Islet of Langerhans (tissue), 1 donor: ENCODE measurements at regions not wholly inside any gene's neighbourhood (a gene's known extent, or its start where the extent isn't known, plus 50 kb on each side); places are given as distances from the start of the nearest gene placed in this dataset.

Experiments used
- FAIRE-seq: peaks from one replicate; lab custom pipeline; 2011; peaks lifted over from hg19 to GRCh38; lab: Jason Lieb, UNC

DNA sequence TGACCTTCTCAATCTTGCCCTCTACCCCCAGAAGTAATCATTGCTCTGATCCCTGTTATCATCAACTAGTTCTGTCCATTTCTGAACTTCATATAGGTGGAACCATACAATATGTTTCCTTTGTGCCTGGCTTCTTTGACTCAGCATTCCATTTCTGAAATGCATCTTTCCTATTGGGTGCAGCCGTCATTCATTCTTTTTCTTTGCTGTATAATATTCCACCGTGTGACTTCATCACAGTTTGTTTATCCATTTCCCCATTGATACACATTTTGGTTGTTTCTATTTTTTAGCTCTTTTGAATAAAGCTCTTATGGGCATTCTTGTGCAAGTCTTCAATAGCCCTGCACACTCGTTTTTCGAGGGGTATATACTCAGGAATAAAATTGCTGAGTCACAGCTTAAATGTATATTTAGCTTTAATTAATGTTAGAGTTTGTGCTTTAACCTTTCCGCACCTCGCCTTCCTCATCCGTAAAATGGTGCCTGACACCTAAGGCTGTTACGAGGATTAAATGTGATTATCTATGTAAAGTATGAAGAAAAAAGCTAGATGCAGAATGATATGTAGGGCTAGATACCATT, 491.6 kb downstream of the MIAT start:
- no peak for FAIRE-seq

- FAIRE-seq, result no peak
Observed at GRCh38 chr22:27149921-27150543, 492.6 kb downstream of the MIAT start.

DNA sequence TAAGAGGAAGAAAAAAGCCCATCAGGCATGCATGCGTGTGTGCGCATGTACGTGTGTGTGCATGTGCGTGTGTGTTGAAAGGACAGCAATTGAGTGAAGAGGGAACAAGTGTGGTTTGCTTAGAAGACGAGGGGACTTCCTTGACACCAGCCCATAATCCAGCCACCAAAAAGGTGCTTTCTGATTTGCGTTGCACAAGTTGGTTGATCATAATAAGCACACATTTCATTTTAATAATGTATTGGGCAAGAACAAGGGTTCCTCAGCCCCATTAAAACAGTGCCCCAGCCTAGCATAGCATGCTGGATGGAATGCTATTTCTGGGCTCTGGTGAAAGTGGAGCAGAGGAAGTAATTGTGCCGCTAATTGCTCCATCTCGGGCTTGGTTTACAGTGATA, 493.2 kb downstream of the MIAT start:
- no peak for FAIRE-seq

GRCh38 chr22:27151407-27151806, 494.0 kb downstream of the MIAT start:
- no peak for FAIRE-seq

DNA sequence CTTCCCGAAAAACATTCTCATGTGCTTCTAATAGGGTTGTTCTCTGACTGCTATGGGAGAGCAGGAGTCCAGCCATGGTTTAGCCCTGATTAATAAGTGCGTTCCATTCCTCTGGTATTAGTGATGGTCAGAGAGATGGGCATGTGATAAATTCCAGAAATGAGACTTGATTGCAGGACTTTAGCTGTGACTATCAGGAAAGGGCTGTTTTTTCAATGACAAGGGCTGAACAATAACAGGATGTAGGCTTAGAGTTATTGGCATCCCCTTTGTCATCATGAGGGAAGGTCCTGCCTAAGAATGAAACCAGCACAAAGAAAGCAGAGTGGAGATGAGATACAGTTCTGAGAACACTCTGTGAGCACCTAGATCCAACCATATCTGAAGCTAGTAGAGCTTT, 494.6 kb downstream of the MIAT start:
- no peak for FAIRE-seq

GRCh38 chr22:27152883-27153282, 495.5 kb downstream of the MIAT start:
- no peak for FAIRE-seq

DNA sequence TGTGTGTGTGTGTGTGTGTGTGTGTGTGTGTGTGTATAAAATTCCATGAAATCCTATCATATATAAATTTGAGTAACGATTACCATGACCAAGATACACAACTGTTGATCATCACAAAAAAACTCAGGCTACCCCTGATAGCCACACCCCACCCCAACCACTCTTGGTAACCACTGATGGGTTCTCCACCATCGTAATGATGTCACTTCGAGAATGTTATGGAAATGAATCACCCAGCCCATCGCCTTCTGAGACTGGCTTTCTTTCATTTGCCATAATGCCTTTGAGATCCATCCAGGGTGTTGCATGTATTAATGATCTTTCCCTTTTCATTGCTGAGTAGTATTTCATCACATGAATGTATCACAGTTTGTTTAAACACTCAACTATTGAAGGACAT, 496.0 kb downstream of the MIAT start:
- no peak for FAIRE-seq

- FAIRE-seq, result no peak
Observed at GRCh38 chr22:27154717-27155116, 497.3 kb downstream of the MIAT start.

DNA sequence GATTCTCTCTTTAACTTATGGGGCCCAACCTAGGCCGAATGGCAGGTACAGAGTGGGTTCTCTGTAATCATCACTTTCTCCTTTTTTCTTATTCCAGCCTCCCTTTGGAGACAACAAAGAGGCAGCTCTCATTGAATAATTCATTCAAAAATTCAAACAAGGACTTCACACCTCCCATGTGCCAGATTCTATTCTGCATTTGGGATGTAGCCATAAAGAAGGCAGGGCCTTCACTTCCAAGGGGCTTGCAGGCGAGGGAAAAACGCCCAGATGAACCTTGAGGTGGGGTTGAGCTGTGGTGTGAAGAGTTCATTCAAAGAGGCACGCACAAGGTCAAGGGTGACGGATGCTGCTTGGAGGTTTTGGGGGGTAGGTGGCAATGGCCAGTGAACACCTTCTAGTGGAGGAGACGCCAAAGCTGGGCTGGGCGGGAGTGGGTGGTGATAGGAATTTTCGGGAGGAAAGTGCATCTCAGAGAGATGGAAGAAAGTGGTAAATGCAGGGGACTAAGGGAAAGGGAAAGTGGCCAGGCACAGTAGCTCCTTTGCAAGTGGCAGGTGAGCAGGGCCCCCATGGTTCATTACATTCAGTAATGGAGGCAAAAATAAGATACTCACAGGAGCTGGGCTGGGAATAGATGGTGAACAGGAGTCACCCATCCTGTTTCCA, 499.6 kb downstream of the MIAT start:
- no peak for FAIRE-seq

DNA sequence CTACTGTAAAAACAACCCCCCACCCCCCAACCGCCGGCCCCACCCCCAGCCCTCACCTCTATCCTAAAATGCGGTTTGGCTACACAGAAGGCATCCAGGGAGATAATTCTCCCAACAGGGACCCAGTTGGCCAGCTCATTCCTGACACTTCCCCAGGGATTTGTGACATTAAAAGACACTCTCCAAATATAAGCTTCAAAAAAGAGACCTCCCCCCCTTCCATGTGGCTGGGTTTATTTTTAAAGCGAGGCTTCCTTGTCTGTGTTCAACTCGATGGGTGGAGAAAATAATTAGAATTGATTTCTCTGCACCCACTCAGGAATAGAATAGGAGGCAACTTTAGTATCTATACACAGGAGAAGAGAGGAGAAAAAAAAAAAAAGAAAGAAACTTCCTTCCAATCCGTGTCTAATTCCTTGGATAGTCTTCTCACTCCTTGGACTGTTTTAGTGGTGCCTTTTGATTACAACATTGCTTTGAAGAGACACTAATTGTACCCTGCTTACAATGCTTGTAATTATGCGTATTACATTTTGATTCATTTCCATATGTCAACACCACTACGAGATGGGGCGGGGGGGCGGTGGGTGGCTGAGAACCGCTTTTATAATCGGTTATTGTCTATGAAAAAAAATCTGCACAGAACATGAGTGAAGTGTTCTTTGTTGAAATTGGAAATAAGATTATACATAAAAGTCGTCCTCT, 500.4 kb downstream of the MIAT start:
- no peak for FAIRE-seq

DNA sequence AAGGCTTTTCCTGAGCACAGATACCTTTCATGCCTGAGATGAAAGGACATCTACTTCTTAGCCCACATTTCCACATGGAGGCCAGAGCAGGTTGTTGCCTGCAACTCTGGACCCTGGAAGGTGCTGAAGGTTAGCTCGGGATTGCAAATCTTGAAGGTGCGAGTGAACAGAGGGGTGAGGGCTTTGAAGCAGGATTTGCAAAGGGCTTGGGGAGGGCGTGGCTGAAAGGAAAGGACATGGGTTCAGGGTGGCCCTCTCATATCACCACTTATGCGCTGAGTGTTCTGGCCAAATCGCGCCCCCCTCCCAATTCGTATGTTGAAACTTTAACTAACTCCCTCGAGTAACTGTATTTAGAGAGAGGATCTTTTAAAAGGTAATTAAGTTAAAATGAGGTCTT, 501.6 kb downstream of the MIAT start:
- FAIRE-seq, result no peak

DNA sequence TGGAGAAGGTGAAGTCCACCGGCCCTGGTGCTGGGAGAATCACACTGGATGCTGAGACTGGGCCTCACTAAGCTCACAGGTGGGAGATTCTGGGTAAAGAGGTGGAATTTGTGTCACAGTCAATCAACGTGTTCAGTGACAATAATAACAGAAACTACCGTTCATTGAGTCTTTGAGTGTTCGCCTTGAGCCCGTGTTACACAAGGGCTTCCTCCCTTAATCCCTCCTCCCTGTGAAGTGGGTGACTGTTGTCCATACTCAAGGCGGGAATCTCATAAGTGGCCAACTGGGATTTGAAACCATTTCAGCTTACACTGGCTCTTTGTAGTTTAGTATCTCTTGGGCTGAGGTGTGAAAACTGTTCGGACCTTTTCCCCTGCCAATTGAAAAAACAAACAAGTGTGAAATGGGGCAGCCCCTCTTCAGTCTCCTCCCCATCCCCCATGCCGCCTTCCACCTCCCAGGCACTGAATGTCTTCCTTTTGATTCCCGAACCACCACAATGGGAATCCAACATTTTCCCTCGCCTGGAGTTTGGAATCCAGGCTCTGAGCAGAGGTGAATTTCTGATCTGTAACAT, 502.4 kb downstream of the MIAT start:
- no peak for FAIRE-seq

GRCh38 chr22:27163162-27164137, 506.1 kb downstream of the MIAT start:
- no peak for FAIRE-seq

DNA sequence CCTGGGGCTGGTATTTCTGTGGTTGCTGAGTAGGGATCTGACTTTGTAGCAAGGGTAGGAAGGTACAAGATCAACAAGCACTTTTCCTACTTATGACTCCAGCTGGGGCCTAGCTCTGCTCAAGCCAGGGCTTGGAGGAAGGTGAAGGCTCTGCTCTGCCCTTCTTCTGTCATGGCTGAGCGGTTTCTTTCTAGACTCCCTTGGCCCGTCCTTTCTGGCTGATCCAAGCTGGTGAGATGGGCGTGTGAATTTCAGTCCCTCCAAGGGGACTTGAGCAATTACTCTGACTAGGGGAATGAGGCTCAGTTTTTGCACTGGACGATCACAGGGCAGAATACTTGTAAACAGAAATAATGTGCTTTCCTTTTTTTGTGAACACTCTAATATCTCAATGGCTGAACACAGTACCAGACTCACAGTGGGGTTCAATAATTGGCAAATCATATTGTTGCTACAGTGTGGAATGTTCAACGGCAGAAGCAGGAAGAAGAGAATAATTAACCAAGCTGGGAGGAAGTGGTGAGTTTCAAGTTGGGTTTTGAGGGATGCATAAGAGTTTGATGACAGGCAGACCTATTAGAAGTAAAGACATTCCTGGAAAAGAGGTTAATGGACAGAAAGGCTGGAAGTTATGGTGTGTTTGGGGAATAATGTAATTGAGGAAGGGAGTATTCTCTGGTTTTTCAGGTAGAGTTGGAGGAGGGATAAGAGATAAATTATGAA, 507.6 kb downstream of the MIAT start:
- FAIRE-seq, result no peak

GRCh38 chr22:27168681-27169080, 511.3 kb downstream of the MIAT start:
- no peak for FAIRE-seq

- FAIRE-seq, result no peak
Observed at GRCh38 chr22:27170491-27170890, 513.1 kb downstream of the MIAT start.

DNA sequence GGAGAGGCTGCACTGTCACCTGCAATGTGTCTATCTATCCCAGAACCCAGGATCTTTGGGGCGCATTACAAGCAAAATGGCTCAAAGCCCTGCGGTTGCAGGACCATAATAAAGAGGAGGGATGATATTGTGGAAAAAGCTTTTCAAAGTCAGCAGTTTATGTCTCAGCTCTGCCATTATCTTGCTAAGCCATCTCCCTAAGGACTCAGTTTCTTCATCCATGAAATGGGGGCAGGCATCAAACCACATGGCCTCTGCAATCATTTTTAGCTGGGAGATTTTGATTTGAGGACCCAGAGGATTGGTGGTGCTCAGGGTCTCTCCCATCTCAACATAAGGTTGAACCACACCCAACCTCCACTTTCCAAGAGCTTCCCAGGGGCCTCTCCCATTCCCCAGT, 513.8 kb downstream of the MIAT start:
- no peak for FAIRE-seq

GRCh38 chr22:27173530-27173929, 516.1 kb downstream of the MIAT start:
- no peak for FAIRE-seq

DNA sequence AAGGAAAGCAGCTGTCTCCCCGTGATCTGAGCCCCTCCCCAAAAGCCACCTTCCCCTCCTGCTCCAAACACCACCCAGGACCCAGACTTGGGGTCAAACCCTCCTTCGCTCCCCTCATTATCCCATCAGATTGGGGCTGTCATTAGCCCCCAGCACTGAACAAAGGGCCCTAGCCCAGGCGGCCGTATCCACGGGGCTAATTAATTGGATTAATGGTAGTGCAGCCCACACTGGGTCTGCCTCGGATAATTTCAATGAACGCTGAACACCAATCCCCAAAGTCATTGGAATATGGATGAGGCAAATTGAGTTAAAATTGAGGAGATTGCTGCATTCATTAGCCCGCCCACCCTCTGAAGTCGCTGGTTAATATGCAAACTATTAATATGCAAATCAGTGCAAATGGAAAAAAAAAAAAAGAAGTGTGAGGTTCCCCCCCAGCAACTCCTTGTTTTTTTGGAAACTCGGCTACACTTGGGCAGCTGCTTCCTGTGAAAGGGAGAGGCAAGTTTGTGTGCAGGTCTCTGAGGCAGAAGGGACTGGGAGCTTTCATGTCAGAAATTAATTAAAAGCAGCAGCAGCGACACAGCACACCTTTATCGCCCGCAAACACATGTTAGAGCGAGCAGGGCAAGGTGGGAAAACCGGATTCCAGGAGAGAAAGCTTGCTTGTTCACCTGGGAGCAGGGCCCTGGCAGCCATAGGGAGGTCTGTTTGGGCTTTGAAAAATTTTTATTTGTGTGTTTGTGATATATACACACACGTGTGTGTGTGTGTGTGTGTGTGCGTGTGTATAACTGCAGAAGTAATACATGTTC, 517.8 kb downstream of the MIAT start:
- no peak for FAIRE-seq

DNA sequence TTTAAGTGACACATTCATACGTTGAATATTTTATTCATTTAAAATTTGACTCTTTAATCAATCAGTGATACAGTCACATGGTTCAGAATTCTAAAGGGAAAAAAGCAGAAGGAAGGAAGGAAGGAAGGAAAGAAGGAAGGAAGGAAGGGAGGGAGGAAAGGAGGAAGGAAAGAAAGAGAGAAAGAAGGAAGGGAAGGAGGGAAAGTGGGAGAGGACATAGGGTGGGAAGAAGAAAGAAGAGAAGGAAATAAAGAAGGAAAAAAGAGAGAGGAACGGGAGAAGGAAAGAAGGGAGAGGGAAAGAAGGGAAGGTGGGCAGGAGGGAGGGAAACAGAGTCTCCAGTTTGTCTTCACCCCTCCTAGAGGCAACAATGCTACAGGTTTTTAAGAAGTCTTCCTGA, 518.6 kb downstream of the MIAT start:
- no peak for FAIRE-seq
